ENCODE measurements at regions not wholly inside any gene's neighbourhood (a gene's known extent, or its start where the extent isn't known, plus 50 kb on each side); places are given as distances from the start of the nearest gene placed in this dataset.

DNA sequence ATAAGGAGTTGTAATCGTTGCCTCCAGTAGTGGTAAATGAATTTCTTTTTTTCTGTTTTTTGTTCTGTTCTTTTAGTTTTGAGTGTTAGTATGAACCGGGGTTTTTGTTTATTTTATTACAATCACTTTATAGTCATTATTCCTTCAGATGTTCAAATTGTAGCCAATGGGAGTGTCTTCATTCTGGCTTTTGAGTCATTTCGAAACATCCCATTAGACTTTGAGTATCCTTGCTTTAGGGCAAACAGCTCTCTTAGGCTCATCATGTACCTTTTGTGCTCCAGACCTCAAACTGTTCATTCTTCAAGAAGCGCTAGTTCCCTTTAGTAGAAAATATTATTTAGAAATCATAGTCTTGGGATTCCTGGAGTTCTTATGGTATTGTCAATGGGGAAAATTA lies 54.2 kb upstream of the PAX3 start:
- no peak overlapping the region for H4K8ac ChIP-seq (ENCODE audit: low read depth in 2 of 2, low read length in 2 of 2)

More for the DNA sequence above, 54.2 kb upstream of the PAX3 start:
- Histone ChIP-seq H3K9me1 (ENCODE audit: insufficient read depth, low read length) (no peaks in the 10 kb centered on the region), H2AK5ac (ENCODE audit: low read depth, low read length) (no peak overlapping the region), H3K79me1 (ENCODE audit: low read depth in 1 of 2, low read length in 2 of 2) (no peaks in the 10 kb centered on the region), H3K4ac (ENCODE audit: low read depth, low read length) (no peak overlapping the region), H3K18ac (ENCODE audit: low read depth, low read length) (no peak overlapping the region), H4K91ac (ENCODE audit: insufficient read depth, low read depth, low read length) (no peak overlapping the region), H4K5ac (ENCODE audit: low read depth, low read length) (no peak overlapping the region), H3K56ac (ENCODE audit: extremely low read depth, insufficient read depth, low read length) (no peak overlapping the region), H2AFZ (replicated peaks; ENCODE audit: low read length, poor library complexity) (no peak overlapping the region), H2BK120ac (ENCODE audit: low read depth, low read length) (no peak overlapping the region), H3K23ac (ENCODE audit: low read depth, low read length) (no peak overlapping the region), H4K20me1 (ENCODE audit: insufficient read depth, low read length) (no peaks in the 10 kb centered on the region), H3K27me3 (ENCODE audit: control insufficient read depth, insufficient read depth, low read length) (no peaks in the 10 kb centered on the region), H3K4me3 (ENCODE audit: insufficient read depth, low read depth, low read length) (no peak overlapping the region), H3K9ac (ENCODE audit: low read depth, low read length) (no peak overlapping the region), H2AK9ac (replicated peaks; ENCODE audit: low read depth, low read length, poor library complexity) (no peak overlapping the region), H3K4me1 (ENCODE audit: control insufficient read depth, insufficient read depth, low read length) (no peaks in the 10 kb centered on the region), H2BK5ac (ENCODE audit: low read depth, low read length, poor library complexity, severe bottlenecking) (no peak overlapping the region), H3K9me3 (ENCODE audit: control insufficient read depth, insufficient read depth, low read length) (no peaks in the 10 kb centered on the region), H2BK20ac (ENCODE audit: low read depth, low read length) (no peak overlapping the region), H3K36me3 (ENCODE audit: control insufficient read depth, insufficient read depth, low read length) (no peaks in the 10 kb centered on the region), H3K14ac (replicated peaks; ENCODE audit: low read depth, low read length) (no peak overlapping the region), H2BK15ac (ENCODE audit: low read depth, low read length) (no peak overlapping the region), H3K27ac (ENCODE audit: insufficient read depth, low read length) (no peak overlapping the region), H3K4me2 (ENCODE audit: low read depth, low read length) (no peak overlapping the region)
- intact Hi-C loops (cut with micrococcal nuclease) = no loop called here
- in situ Hi-C loops (cut with MboI; ENCODE audit: low sequenced_read_pairs) = no loop called here
- WGBS, 2 experiments (ENCODE audit: extremely low coverage in 2 of 2, insufficient read length in 1 of 2) = no CpG with 5 or more reads among the region's 4 CpGs
- DNase-seq (no peak), ATAC-seq (ENCODE audit: low read depth) (no peak)
- POLR2A ChIA-PET (ENCODE audit: unreplicated experiment) = no interaction called here
- no TSS peak for BruUV-seq (replicated peaks)
- CTCF ChIA-PET = no interaction called here
- dilution Hi-C loops (cut with HindIII; ENCODE audit: low sequenced_read_pairs, unreplicated experiment) = no loop called here
- TF ChIP-seq ELK1 (IDR thresholded peaks at IDR 0.05; ENCODE audit: borderline replicate concordance, low read depth, low read length) (no peak), MAZ (IDR thresholded peaks at IDR 0.05; ENCODE audit: borderline replicate concordance, low read depth, low read length) (no peak), RAD21 (IDR thresholded peaks at IDR 0.05; ENCODE audit: low read length) (no peak), BHLHE40 (IDR thresholded peaks at IDR 0.05; ENCODE audit: low read depth, low read length) (no peak), SMC3 (IDR thresholded peaks at IDR 0.05; ENCODE audit: low read depth, low read length) (no peak), POLR2A (IDR thresholded peaks at IDR 0.05; ENCODE audit: low read depth, low read length) (no peak), NFE2L2 (IDR thresholded peaks at IDR 0.05; ENCODE audit: low read depth, low read length) (no peak), USF2 (IDR thresholded peaks at IDR 0.05; ENCODE audit: low read depth, low read length) (no peak), RCOR1 (IDR thresholded peaks at IDR 0.05; ENCODE audit: insufficient replicate concordance, low read length) (no peak)

Measured in IMR-90 (cell line).